BE2C (cell line): ENCODE measurements at regions not wholly inside any gene's neighbourhood (a gene's known extent, or its start where the extent isn't known, plus 50 kb on each side); places are given as distances from the start of the nearest gene placed in this dataset.
"Not testable (repeated sequence)": the region's sequence is repeated elsewhere in the genome, so short reads cannot be mapped to it uniquely, and the experiment has no call there.

Experiments used
- DNase-seq: peaks from one replicate; pipeline ENCODE4 v3.0.0-alpha.2; 2020
- H3K27me3 ChIP-seq: fragments of 250-450 bp; sonication (Bioruptor Pico); 2 replicates; pipeline ENCODE4 v1.5.1; 2020; ENCODE audit warnings: mild to moderate bottlenecking
- H3K36me3 ChIP-seq: fragments of 250-450 bp; sonication (Bioruptor Pico); 2 replicates; pipeline ENCODE4 v1.5.1; 2020; ENCODE audit warnings: mild to moderate bottlenecking
- H3K4me1 ChIP-seq: fragments of 250-450 bp; sonication (Bioruptor Pico); 2 replicates; pipeline ENCODE4 v1.5.1; 2020
- H3K4me3 ChIP-seq: 2 replicates; pipeline ENCODE4 v1.5.1; 2011; ENCODE audit warnings: low read depth, low read length
- H3K9me3 ChIP-seq: fragments of 250-450 bp; sonication (Bioruptor Pico); 2 replicates; pipeline ENCODE4 v1.5.1; 2020
- CTCF ChIP-seq: IDR thresholded peaks from 2 replicates; pipeline ENCODE4 v1.5.1; 2012; ENCODE audit warnings: mild to moderate bottlenecking, low read depth, low read length

- TF ChIP-seq CTCF: no peak
- Histone ChIP-seq H3K27me3 (no peaks in the 10 kb centered on the region), H3K36me3 (no peaks in the 10 kb centered on the region), H3K4me1 (no peaks in the 10 kb centered on the region), H3K9me3 (no peaks in the 10 kb centered on the region), H3K4me3 (no peak overlapping the region)
- DNase-seq: no peak
Observed at GRCh38 chr5:104326966-104327365, 764.4 kb upstream of the NUDT12 start.

- no peak overlapping the region for H3K4me3 ChIP-seq
- no peaks in the 10 kb centered on the region for H3K9me3 ChIP-seq
- no peaks in the 10 kb centered on the region for H3K27me3 ChIP-seq
- no peaks in the 10 kb centered on the region for H3K4me1 ChIP-seq
- no peak for TF ChIP-seq CTCF
- no peak for DNase-seq
- no peaks in the 10 kb centered on the region for H3K36me3 ChIP-seq
Observed at GRCh38 chr5:104325356-104325755, 762.8 kb upstream of the NUDT12 start.

- H3K9me3 ChIP-seq, H3K36me3 ChIP-seq, DNase-seq, H3K27me3 ChIP-seq, H3K4me1 ChIP-seq, H3K4me3 ChIP-seq: not testable (repeated sequence)
Observed at GRCh38 chr5:104316676-104317075, 754.1 kb upstream of the NUDT12 start.

- Histone ChIP-seq H3K27me3 (no peaks in the 10 kb centered on the region), H3K9me3 (no peaks in the 10 kb centered on the region), H3K4me1 (peaks cover 5% of the 10 kb centered on the region), H3K4me3 (no peak overlapping the region), H3K36me3 (no peaks in the 10 kb centered on the region)
- no peak for TF ChIP-seq CTCF
- DNase-seq: no peak
Observed at GRCh38 chr5:104312481-104312880, 749.9 kb upstream of the NUDT12 start.

- H3K9me3 ChIP-seq: no peaks in the 10 kb centered on the region
- H3K4me3 ChIP-seq: no peak overlapping the region
- H3K27me3 ChIP-seq: no peaks in the 10 kb centered on the region
- TF ChIP-seq CTCF: no peak
- no peaks in the 10 kb centered on the region for H3K36me3 ChIP-seq
- H3K4me1 ChIP-seq: peaks cover 4% of the 10 kb centered on the region
- DNase-seq: no peak
Observed at GRCh38 chr5:104305602-104306001, 743.0 kb upstream of the NUDT12 start.

GRCh38 chr5:104299998-104300706 is 737.6 kb upstream of the NUDT12 start:
- no peak for DNase-seq

More at GRCh38 chr5:104299998-104300706, 737.6 kb upstream of the NUDT12 start:
- Histone ChIP-seq H3K9me3 (no peaks in the 10 kb centered on the region), H3K4me3 (no peak overlapping the region), H3K36me3 (no peaks in the 10 kb centered on the region), H3K27me3 (no peaks in the 10 kb centered on the region), H3K4me1 (no peaks in the 10 kb centered on the region)
- no peak for TF ChIP-seq CTCF
